ENCODE measurements at regions not wholly inside any gene's neighbourhood (a gene's known extent, or its start where the extent isn't known, plus 50 kb on each side); places are given as distances from the start of the nearest gene placed in this dataset.

DNA sequence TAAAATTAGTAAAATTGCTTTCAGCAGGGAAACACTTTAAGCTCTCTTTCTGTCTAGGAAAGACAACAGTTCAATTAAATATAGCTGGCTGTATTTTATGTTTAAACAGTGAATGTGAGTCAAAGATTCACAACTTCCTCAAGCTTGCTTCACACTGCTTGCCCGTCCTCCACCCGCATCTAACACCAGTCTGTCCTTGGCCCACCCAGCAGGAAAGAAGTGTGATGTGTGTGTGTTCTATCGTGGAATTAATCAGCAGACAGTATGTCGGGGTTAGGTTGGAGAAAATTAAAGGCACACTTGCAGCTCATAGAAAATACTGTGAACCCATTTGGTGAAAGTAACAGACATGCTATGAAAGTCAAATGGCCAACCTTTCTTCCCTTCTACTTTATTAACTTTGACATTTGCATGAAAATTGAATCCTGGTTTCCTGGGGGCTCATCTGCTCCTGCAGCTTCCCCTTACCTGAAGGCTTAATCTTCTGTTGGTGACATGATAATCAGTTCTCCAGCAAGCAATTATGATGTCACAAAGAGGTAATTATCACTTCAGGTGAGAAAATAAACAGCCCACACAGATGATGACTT lies 182.0 kb downstream of the UXS1 start:
- Histone ChIP-seq H3K27me3 (ENCODE audit: control insufficient read depth, insufficient read depth, low read length) (no peaks in the 10 kb centered on the region), H3K4me1 (ENCODE audit: control insufficient read depth in 2 of 3, insufficient read depth in 2 of 3, low read depth in 1 of 3, low read length in 3 of 3) (no peaks in the 10 kb centered on the region), H3K27ac (ENCODE audit: low read depth in 2 of 2, low read length in 2 of 2) (no peak overlapping the region), H3K9ac (ENCODE audit: low read length in 3 of 3) (no peak overlapping the region), H3K4me3 (ENCODE audit: low read length in 3 of 3) (no peak overlapping the region), H3K9me3 (ENCODE audit: control insufficient read depth in 2 of 3, insufficient read depth in 1 of 3, low read length in 3 of 3) (peaks cover 0 to 4% (median 0%) of the 10 kb centered on the region in 3 donors), H3K36me3 (ENCODE audit: control insufficient read depth in 2 of 3, insufficient read depth in 3 of 3, low read length in 3 of 3) (no peaks in the 10 kb centered on the region)
- no peak for FAIRE-seq
- TF ChIP-seq, protein P1, sequence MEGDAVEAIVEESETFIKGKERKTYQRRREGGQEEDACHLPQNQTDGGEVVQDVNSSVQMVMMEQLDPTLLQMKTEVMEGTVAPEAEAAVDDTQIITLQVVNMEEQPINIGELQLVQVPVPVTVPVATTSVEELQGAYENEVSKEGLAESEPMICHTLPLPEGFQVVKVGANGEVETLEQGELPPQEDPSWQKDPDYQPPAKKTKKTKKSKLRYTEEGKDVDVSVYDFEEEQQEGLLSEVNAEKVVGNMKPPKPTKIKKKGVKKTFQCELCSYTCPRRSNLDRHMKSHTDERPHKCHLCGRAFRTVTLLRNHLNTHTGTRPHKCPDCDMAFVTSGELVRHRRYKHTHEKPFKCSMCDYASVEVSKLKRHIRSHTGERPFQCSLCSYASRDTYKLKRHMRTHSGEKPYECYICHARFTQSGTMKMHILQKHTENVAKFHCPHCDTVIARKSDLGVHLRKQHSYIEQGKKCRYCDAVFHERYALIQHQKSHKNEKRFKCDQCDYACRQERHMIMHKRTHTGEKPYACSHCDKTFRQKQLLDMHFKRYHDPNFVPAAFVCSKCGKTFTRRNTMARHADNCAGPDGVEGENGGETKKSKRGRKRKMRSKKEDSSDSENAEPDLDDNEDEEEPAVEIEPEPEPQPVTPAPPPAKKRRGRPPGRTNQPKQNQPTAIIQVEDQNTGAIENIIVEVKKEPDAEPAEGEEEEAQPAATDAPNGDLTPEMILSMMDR (IDR thresholded peaks at IDR 0.05; ENCODE audit: borderline replicate concordance, extremely low read depth, insufficient read depth) = no peak
- DNase-seq = no peak
- intact Hi-C loops (cut with DNase I) = no loop called here

GRCh38 chr2:106011380-106011779 lies 182.7 kb downstream of the UXS1 start:
- no peak for FAIRE-seq
- no peak overlapping the region for H3K4me3 ChIP-seq (ENCODE audit: low read length in 3 of 3)
- peaks cover 0 to 4% (median 0%) of the 10 kb centered on the region in 3 donors for H3K9me3 ChIP-seq (ENCODE audit: control insufficient read depth in 2 of 3, insufficient read depth in 1 of 3, low read length in 3 of 3)
- no peaks in the 10 kb centered on the region for H3K4me1 ChIP-seq (ENCODE audit: control insufficient read depth in 2 of 3, insufficient read depth in 2 of 3, low read depth in 1 of 3, low read length in 3 of 3)
- H3K36me3 ChIP-seq (ENCODE audit: control insufficient read depth in 2 of 3, insufficient read depth in 3 of 3, low read length in 3 of 3) = no peaks in the 10 kb centered on the region
- TF ChIP-seq, protein P1 (IDR thresholded peaks at IDR 0.05; ENCODE audit: borderline replicate concordance, extremely low read depth, insufficient read depth) = no peak
- peak in 2 of 5 donors; percentile 32 to 45 for DNase-seq
- H3K27me3 ChIP-seq (ENCODE audit: control insufficient read depth, insufficient read depth, low read length) = no peaks in the 10 kb centered on the region
- H3K27ac ChIP-seq (ENCODE audit: low read depth in 2 of 2, low read length in 2 of 2) = no peak overlapping the region
- intact Hi-C loops (cut with DNase I) = no loop called here
- no peak overlapping the region for H3K9ac ChIP-seq (ENCODE audit: low read length in 3 of 3)

GRCh38 chr2:106010818-106011355 lies 183.2 kb downstream of the UXS1 start:
- intact Hi-C loops (cut with DNase I) = no loop called here
- Histone ChIP-seq H3K27ac (ENCODE audit: low read depth in 2 of 2, low read length in 2 of 2) (no peak overlapping the region), H3K9ac (ENCODE audit: low read length in 3 of 3) (no peak overlapping the region), H3K4me1 (ENCODE audit: control insufficient read depth in 2 of 3, insufficient read depth in 2 of 3, low read depth in 1 of 3, low read length in 3 of 3) (no peaks in the 10 kb centered on the region), H3K4me3 (ENCODE audit: low read length in 3 of 3) (no peak overlapping the region), H3K9me3 (ENCODE audit: control insufficient read depth in 2 of 3, insufficient read depth in 1 of 3, low read length in 3 of 3) (peaks cover 0 to 4% (median 0%) of the 10 kb centered on the region in 3 donors), H3K27me3 (ENCODE audit: control insufficient read depth, insufficient read depth, low read length) (no peaks in the 10 kb centered on the region), H3K36me3 (ENCODE audit: control insufficient read depth in 2 of 3, insufficient read depth in 3 of 3, low read length in 3 of 3) (no peaks in the 10 kb centered on the region)
- TF ChIP-seq, protein P1 (IDR thresholded peaks at IDR 0.05; ENCODE audit: borderline replicate concordance, extremely low read depth, insufficient read depth) = no peak
- FAIRE-seq (no peak), DNase-seq (no peak)

All from kidney (tissue), 13 donors.